K562 (cell line): ENCODE measurements at regions not wholly inside any gene's neighbourhood (a gene's known extent, or its start where the extent isn't known, plus 50 kb on each side); places are given as distances from the start of the nearest gene placed in this dataset.

Experiments
- EP300 ChIP-seq: IDR thresholded peaks from 2 replicates; pipeline ENCODE4 v1.6.1; 2012; ENCODE audit warnings: low read length, improper control_type of control experiment
- NCOA2 ChIP-seq, 2 experiments: fragments of 450-650 bp; IDR thresholded peaks; 2 replicates each; pipeline ENCODE4 v1.6.1; 2018; ENCODE audit warnings: mild to moderate bottlenecking in 2 of 2, moderate library complexity in 1 of 2; ENCODE audit not compliant: partially characterized antibody in 2 of 2
- SMAD3 ChIP-seq: fragments of 450-650 bp; formaldehyde crosslinking; conservative IDR thresholded peaks from 2 replicates; pipeline ENCODE4 v1.4.0; 2020; ENCODE audit warnings: mild to moderate bottlenecking
- SMARCC2 ChIP-seq: fragments of 450-650 bp; IDR thresholded peaks from 2 replicates; pipeline ENCODE4 v1.6.1; 2017; ENCODE audit warnings: antibody characterized with exemption, moderate library complexity, mild to moderate bottlenecking, low read depth
- XRCC4 ChIP-seq: IDR thresholded peaks from one replicate; pipeline ENCODE4 v1.6.1; 2011; ENCODE audit not compliant: insufficient read depth, insufficient read length; ENCODE audit errors: extremely low read depth
- ZNF224 ChIP-seq: sonication (generic); formaldehyde crosslinking; IDR thresholded peaks from 2 replicates; pipeline ENCODE4 v1.8.0; 2022; ENCODE audit warnings: mild to moderate bottlenecking, missing genetic modification reagents
- ZNF76 ChIP-seq: fragments of 250-450 bp; sonication (Bioruptor Pico); IDR thresholded peaks from 2 replicates; pipeline ENCODE4 v1.4.0; 2020; ENCODE audit warnings: mild to moderate bottlenecking, moderate library complexity, borderline replicate concordance
- TF ChIP-seq, protein P1 (sequence below): fragments of 150-350 bp; IDR thresholded peaks from 2 replicates; pipeline ENCODE4 v1.6.1; 2014; ENCODE audit warnings: low read depth, mild to moderate bottlenecking, low read length, borderline replicate concordance
- TF ChIP-seq, protein P2 (sequence below), 3 experiments: IDR thresholded peaks in 2 of 3; conservative IDR thresholded peaks in 1 of 3; 2 replicates each; pipeline ENCODE4 v1.5.1; 2011 to 2012; ENCODE audit warnings: low read length in 3 of 3, mild to moderate bottlenecking in 3 of 3, control low read depth in 2 of 3, improper control_type of control experiment in 1 of 3, inconsistent platforms in 1 of 3, low read depth in 1 of 3, mixed read lengths in 1 of 3, moderate library complexity in 1 of 3; ENCODE audit not compliant: insufficient read depth in 2 of 3
- TF ChIP-seq, protein P3 (sequence below): fragments of 450-650 bp; IDR thresholded peaks from 2 replicates; pipeline ENCODE4 v1.6.1; 2016

DNA sequence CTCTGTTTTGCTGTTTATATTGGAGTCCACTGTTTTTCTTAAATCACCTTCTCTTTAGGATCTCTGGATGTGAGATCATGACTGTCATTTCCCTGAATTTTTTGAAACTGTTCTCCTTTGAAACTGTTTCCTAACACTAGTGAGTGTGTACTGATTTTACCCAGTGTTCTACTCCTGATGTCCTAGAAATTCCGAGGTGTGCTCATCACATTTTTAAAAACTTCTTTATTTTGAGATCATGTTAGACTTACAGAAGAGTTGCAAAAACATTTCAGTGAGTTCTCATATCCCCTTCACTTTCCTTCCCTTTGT, 292.6 kb downstream of the NFKBIZ start:
- TF ChIP-seq ZNF76 (CRISPR knock-in tag) (no peak), EP300 (no peak), XRCC4 (no peak), NCOA2 (IDR thresholded peaks at IDR 0.05; ENCODE audit: partially characterized antibody in 2 of 2) (no peak), ZNF224 (CRISPR knock-in tag) (no peak), SMAD3 (CRISPR knock-in tag) (no peak), SMARCC2 (no peak)
- TF ChIP-seq, protein P1, sequence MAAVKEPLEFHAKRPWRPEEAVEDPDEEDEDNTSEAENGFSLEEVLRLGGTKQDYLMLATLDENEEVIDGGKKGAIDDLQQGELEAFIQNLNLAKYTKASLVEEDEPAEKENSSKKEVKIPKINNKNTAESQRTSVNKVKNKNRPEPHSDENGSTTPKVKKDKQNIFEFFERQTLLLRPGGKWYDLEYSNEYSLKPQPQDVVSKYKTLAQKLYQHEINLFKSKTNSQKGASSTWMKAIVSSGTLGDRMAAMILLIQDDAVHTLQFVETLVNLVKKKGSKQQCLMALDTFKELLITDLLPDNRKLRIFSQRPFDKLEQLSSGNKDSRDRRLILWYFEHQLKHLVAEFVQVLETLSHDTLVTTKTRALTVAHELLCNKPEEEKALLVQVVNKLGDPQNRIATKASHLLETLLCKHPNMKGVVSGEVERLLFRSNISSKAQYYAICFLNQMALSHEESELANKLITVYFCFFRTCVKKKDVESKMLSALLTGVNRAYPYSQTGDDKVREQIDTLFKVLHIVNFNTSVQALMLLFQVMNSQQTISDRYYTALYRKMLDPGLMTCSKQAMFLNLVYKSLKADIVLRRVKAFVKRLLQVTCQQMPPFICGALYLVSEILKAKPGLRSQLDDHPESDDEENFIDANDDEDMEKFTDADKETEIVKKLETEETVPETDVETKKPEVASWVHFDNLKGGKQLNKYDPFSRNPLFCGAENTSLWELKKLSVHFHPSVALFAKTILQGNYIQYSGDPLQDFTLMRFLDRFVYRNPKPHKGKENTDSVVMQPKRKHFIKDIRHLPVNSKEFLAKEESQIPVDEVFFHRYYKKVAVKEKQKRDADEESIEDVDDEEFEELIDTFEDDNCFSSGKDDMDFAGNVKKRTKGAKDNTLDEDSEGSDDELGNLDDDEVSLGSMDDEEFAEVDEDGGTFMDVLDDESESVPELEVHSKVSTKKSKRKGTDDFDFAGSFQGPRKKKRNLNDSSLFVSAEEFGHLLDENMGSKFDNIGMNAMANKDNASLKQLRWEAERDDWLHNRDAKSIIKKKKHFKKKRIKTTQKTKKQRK = no peak
- TF ChIP-seq, protein P2, sequence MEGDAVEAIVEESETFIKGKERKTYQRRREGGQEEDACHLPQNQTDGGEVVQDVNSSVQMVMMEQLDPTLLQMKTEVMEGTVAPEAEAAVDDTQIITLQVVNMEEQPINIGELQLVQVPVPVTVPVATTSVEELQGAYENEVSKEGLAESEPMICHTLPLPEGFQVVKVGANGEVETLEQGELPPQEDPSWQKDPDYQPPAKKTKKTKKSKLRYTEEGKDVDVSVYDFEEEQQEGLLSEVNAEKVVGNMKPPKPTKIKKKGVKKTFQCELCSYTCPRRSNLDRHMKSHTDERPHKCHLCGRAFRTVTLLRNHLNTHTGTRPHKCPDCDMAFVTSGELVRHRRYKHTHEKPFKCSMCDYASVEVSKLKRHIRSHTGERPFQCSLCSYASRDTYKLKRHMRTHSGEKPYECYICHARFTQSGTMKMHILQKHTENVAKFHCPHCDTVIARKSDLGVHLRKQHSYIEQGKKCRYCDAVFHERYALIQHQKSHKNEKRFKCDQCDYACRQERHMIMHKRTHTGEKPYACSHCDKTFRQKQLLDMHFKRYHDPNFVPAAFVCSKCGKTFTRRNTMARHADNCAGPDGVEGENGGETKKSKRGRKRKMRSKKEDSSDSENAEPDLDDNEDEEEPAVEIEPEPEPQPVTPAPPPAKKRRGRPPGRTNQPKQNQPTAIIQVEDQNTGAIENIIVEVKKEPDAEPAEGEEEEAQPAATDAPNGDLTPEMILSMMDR (IDR thresholded peaks at IDR 0.05 in 2 of 3, conservative IDR thresholded peaks at IDR 0.05 in 1 of 3; ENCODE audit: insufficient read depth in 2 of 3, low read depth in 1 of 3, low read length in 3 of 3) = no peak
- TF ChIP-seq, protein P3, sequence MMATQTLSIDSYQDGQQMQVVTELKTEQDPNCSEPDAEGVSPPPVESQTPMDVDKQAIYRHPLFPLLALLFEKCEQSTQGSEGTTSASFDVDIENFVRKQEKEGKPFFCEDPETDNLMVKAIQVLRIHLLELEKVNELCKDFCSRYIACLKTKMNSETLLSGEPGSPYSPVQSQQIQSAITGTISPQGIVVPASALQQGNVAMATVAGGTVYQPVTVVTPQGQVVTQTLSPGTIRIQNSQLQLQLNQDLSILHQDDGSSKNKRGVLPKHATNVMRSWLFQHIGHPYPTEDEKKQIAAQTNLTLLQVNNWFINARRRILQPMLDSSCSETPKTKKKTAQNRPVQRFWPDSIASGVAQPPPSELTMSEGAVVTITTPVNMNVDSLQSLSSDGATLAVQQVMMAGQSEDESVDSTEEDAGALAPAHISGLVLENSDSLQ = no peak
